Ovary (tissue), 7 donors: ENCODE measurements at regions not wholly inside any gene's neighbourhood (a gene's known extent, or its start where the extent isn't known, plus 50 kb on each side); places are given as distances from the start of the nearest gene placed in this dataset.

Experiments
- DNase-seq, 5 donors: peaks; one replicate each; pipeline ENCODE4 v3.0.0-alpha.2; 2019 to 2020
- H3K27ac ChIP-seq, 2 donors: fragments of 200-600 bp; one replicate each; pipeline versions ENCODE4 v1.5.1 to v1.8.0; 2019 to 2022
- H3K27me3 ChIP-seq: fragments of 200-600 bp; one replicate; pipeline ENCODE4 v1.8.0; 2022
- H3K36me3 ChIP-seq: fragments of 200-600 bp; sonication (generic); one replicate; pipeline ENCODE4 v1.5.1; 2019
- H3K4me1 ChIP-seq: one replicate; pipeline ENCODE4 v1.8.1; 2013; ENCODE audit warnings: mild to moderate bottlenecking, moderate library complexity; ENCODE audit not compliant: insufficient read depth
- H3K4me3 ChIP-seq: fragments of 200-600 bp; sonication (generic); one replicate; pipeline ENCODE4 v1.5.1; 2017
- H3K9me3 ChIP-seq, 2 donors: fragments of 200-600 bp in 1 of 2; sonication (generic) in 1 of 2; one replicate each; pipeline versions ENCODE4 v1.5.1 to v1.8.1; 2013 to 2019; ENCODE audit warnings: mild to moderate bottlenecking in 1 of 2, moderate library complexity in 1 of 2
- EP300 ChIP-seq: sonication (generic); formaldehyde crosslinking; IDR thresholded peaks from one replicate; pipeline ENCODE4 v1.6.1; 2017; ENCODE audit warnings: antibody characterized with exemption
- POLR2A ChIP-seq: fragments of 450-650 bp; IDR thresholded peaks from one replicate; pipeline ENCODE4 v1.6.1; 2017; ENCODE audit warnings: antibody characterized with exemption, mild to moderate bottlenecking, moderate library complexity
- WGBS, 3 donors: extraction: QIAGEN DNeasy Blood & Tissue Kit in 1 of 3; methylation state at CpG; one replicate each; pipeline versions ENCODE4 v1.1.5 to v1.1.7; 2013 to 2017; 5-methylcytosine and 5-hydroxymethylcytosine counted together
- intact Hi-C, 4 donors: fragments of 100-400 bp; cut with DNase I; formaldehyde crosslinking; loops; one replicate each; pipeline versions ENCODE4 v1.11.0 to v1.15.1; 2022 to 2023
- TF ChIP-seq, protein P1 (sequence below), 3 donors: fragments of 450-650 bp in 2 of 3; fragments of 200-600 bp in 1 of 3; IDR thresholded peaks; one replicate each; pipeline versions ENCODE4 v1.5.1 to v1.8.0; 2016 to 2022; ENCODE audit warnings: antibody characterized with exemption in 3 of 3, mild to moderate bottlenecking in 1 of 3
- donor health status: DM: no; HTN: no; CAD: no; lungs with moderate emphysema.
- donor health status: DM: no; HTN: no; CAD: no.
- donor health status: Bipolar disorder and iron deficiency.
- donor health status: DM: no; HTN: no; CAD: no.
- donor health status: DM: yes; HTN: yes; CAD: no.

DNA sequence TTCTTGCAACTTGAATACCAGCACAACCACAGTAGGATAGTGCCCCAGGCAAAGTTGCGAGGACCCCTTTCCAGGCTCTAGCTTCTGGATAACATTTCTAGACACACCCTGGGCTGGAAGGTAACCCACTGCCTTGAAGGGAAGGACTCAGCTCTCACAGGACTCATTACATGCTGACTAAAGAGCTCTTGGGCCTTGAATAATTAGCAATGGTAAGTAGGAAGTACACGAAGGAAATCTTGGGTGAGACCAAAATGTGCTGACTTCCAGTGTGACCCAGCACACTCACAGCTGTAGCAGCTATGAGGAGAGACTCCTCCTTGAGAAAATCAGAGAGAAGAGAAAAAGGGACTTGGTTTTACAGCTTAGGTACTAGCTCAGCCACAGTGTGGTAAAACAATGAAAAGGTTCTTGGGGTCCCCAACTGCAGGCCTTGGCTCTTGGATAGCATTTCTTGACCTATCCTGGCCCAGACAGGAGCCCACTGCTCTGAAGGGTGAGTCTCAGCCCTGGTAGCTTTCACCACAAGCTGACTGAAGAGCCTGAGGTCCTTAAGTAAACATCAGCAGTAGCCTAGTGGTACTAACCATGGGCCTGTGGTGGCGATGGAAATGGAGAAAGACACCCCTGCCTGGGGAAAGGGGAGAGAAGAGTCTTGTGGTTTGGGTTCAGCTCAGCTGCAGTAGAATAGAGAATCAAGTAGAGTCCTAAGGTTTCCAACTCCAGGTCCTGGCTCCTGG lies 621.7 kb downstream of the SEMA5A start:
- TF ChIP-seq, protein P1, sequence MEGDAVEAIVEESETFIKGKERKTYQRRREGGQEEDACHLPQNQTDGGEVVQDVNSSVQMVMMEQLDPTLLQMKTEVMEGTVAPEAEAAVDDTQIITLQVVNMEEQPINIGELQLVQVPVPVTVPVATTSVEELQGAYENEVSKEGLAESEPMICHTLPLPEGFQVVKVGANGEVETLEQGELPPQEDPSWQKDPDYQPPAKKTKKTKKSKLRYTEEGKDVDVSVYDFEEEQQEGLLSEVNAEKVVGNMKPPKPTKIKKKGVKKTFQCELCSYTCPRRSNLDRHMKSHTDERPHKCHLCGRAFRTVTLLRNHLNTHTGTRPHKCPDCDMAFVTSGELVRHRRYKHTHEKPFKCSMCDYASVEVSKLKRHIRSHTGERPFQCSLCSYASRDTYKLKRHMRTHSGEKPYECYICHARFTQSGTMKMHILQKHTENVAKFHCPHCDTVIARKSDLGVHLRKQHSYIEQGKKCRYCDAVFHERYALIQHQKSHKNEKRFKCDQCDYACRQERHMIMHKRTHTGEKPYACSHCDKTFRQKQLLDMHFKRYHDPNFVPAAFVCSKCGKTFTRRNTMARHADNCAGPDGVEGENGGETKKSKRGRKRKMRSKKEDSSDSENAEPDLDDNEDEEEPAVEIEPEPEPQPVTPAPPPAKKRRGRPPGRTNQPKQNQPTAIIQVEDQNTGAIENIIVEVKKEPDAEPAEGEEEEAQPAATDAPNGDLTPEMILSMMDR (IDR thresholded peaks at IDR 0.05): no peak
- TF ChIP-seq EP300: no peak
- TF ChIP-seq POLR2A: no peak
- WGBS, 3 donors: 63 to 75% (median 74%) methylated on average over 3 of the region's 3 CpGs
- Histone ChIP-seq H3K27me3 (no peaks in the 10 kb centered on the region), H3K36me3 (no peaks in the 10 kb centered on the region), H3K9me3 (no peaks in the 10 kb centered on the region), H3K4me3 (no peak overlapping the region), H3K4me1 (no peaks in the 10 kb centered on the region), H3K27ac (no peak overlapping the region)
- DNase-seq: no peak
- intact Hi-C loops: no loop called here

DNA sequence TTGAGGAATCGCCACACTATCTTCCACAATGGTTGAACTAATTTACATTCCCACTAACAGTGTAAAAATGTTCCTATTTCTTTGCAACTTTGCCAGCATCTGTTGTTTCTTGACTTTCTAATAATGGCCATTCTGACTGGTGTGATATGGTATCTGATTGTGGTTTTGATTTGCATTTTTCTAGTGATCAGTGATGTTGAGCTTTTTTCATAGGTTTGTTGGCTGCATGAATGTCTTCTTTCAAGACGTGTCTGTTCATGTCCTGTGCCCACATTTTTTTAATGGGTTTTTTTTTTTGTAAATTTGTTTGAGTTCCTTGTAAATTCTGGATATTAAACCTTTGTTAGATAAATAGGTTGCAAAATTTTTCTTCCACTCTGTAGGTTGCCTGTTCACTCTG lies 615.9 kb downstream of the SEMA5A start:
- 59 to 81% (median 71%) methylated on average over 2 of the region's 2 CpGs for WGBS, 3 donors
- TF ChIP-seq EP300 (no peak), POLR2A (no peak)
- TF ChIP-seq, protein P1 (IDR thresholded peaks at IDR 0.05): no peak
- DNase-seq: no peak
- intact Hi-C loops: no loop called here
- Histone ChIP-seq H3K9me3 (no peaks in the 10 kb centered on the region), H3K36me3 (no peaks in the 10 kb centered on the region), H3K4me3 (no peak overlapping the region), H3K27ac (no peak overlapping the region), H3K27me3 (no peaks in the 10 kb centered on the region), H3K4me1 (no peaks in the 10 kb centered on the region)

DNA sequence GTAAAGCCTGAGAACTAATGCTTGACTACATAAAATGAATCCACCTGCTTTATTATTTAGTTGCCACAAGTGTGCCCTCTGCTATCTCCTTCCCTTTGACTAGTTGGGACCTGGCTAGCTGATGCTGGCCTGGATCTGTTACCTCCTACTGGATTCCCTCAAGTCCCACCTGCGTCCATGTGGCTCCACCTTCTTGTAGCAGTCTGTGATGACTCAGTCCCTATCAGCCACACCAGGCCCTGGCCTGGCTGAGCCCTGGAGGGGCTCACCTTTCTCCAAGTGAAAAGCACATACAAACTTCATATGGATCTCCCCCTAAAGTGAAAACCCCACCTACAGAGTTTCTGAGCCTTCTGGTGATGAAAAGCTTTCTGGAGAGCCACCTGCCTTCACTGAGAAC lies 611.4 kb downstream of the SEMA5A start:
- H3K4me3 ChIP-seq: no peak overlapping the region
- H3K36me3 ChIP-seq: no peaks in the 10 kb centered on the region
- intact Hi-C loops: no loop called here
- WGBS, 3 donors: 44 to 72% (median 72%) methylated on average over 1 of the region's 1 CpG
- H3K27me3 ChIP-seq: peaks cover 4% of the 10 kb centered on the region
- H3K4me1 ChIP-seq: no peaks in the 10 kb centered on the region
- TF ChIP-seq, protein P1 (IDR thresholded peaks at IDR 0.05): no peak
- TF ChIP-seq EP300: no peak
- no peak for TF ChIP-seq POLR2A
- DNase-seq: no peak
- H3K27ac ChIP-seq: no peak overlapping the region
- no peaks in the 10 kb centered on the region for H3K9me3 ChIP-seq

DNA sequence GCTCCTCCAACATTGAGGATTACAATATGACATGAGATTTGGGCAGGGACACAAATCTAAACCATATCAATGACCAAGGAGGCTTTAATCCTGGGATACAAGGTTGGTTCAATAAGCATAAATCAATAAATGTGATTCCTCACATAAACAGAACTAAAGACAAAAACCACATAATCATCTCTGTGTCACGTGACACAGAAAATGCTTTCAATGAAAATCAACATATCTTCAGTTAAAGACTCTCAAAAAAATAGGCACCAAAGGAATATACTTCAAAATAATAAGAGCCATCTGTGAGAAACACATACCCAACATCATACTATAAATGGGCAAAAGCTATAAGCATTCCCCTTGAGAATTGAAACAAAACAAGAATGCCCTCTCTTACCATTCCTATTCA lies 604.9 kb downstream of the SEMA5A start:
- intact Hi-C loops: no loop called here
- H3K27me3 ChIP-seq: peaks cover 4% of the 10 kb centered on the region
- TF ChIP-seq, protein P1 (IDR thresholded peaks at IDR 0.05): no peak
- no peaks in the 10 kb centered on the region for H3K9me3 ChIP-seq
- H3K36me3 ChIP-seq: no peaks in the 10 kb centered on the region
- no peak overlapping the region for H3K4me3 ChIP-seq
- no peaks in the 10 kb centered on the region for H3K4me1 ChIP-seq
- no peak overlapping the region for H3K27ac ChIP-seq
- no peak for DNase-seq
- WGBS, 3 donors: 73 to 88% (median 80%) methylated on average over 1 of the region's 1 CpG
